G401.6 (cell line): ENCODE measurements at regions not wholly inside any gene's neighbourhood (a gene's known extent, or its start where the extent isn't known, plus 50 kb on each side); places are given as distances from the start of the nearest gene placed in this dataset.

ENCODE experiments used
- FAIRE-seq: peaks from 2 replicates; lab custom pipeline; 2012; peaks lifted over from hg19 to GRCh38; lab: Jason Lieb, UNC

DNA sequence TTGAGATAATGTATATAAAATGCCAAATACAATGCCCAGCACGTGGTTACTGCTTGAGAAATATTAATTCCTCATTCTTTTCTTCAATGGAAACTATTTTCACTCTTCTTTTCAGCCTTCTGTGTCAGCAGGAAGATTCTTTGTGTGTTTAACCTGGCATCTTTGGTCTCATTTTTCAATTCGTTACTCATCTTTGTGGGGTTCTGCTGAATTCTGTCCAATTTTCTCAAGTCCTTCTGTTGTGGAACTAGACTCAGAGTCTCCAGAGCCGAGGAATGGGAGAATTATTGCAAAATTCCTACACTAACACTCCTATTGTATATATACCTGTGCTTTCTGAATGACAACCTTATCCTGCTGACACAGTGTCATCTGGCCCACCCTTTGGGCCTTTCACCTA lies 96.8 kb upstream of the RGMA start:
- FAIRE-seq = no peak

DNA sequence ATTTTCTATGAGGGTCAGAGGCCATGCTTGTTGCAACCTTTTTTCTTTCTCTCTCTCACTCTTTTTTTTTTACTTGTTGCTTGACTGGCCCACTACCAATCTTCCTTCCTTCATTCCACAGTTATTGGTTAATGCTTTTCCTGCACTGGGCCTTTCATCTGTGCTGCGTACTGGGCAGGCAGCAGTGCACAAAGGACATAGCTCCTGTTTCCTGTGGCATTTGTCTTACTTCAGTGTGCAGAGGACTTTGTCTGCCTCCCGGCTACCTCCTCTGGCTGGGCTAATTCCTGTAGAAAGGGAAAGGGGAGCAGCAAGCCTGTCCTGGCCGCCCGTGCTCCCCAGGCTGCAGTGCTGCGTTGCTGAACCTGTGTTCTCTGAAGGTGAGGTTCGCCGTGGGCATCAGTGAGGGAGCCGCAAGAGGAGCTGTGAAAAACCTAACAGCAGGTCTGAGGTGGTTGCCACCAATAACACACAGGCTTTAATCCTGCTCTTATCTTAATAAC lies 93.7 kb upstream of the RGMA start:
- no peak for FAIRE-seq

DNA sequence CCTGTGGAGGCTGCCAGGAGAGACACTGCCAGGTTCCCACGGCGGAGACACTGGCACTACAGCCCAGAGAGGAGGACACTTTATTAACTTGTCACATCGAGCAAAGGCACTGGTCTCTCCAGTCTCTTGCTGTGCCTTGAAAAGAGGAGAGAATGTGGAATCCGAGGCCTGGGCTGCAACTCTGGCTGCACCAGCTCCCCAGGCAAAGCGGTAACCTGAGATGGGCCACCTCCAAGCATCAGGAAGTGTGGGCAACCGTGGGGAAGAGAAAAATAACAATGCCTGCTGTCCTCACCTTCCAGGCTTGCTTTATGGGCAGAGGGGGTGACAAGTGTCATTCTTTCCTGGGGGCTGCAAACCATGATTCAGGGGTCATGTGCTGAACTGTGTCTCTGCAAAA lies 91.6 kb upstream of the RGMA start:
- no peak for FAIRE-seq

- no peak for FAIRE-seq
Observed at GRCh38 chr15:93180128-93180527, 91.1 kb upstream of the RGMA start.

- FAIRE-seq = no peak
Observed at GRCh38 chr15:93179700-93180102, 90.7 kb upstream of the RGMA start.

DNA sequence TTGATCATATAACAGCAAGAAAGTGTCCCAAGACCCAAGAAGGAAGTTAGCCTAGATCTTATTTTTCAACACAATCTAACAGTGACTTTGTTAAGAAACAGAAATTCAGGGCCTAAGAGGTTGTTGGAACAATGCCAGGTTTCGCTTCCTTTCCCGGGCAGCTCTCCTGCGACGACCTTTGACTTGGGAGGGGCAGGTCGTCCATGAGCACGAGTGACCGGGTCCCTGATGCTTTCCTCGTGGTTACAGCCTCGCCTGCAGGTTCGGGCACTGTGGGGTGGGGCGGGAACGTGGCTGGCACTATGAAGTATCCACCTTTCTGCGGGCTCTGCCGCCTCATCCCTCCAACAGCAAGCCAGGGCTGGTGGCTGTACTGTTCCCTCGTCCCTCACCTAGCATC lies 90.1 kb upstream of the RGMA start:
- FAIRE-seq = no peak

DNA sequence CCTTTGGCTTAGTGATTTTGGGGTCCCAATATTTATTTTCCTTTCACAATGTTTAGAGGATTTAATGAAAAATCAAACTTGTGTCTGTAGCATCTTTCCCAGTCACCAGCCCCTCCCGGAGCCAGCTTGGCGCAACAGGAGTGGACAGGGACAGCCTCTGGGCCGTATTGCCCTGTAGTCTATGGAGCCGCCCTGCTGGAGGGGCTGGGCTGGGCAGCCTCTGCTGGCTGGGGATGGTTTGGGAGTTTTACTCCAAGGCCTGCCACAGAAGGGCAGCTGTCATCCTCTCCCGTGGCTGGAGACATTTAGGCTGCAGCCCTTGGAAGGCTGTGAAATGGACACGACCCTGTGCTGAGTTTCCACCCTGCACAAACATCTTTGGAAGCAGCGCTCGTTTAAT lies 89.4 kb upstream of the RGMA start:
- no peak for FAIRE-seq

GRCh38 chr15:93176065-93176464 lies 87.1 kb upstream of the RGMA start:
- FAIRE-seq = no peak

- no peak for FAIRE-seq
Observed at GRCh38 chr15:93174836-93175235, 85.8 kb upstream of the RGMA start.

DNA sequence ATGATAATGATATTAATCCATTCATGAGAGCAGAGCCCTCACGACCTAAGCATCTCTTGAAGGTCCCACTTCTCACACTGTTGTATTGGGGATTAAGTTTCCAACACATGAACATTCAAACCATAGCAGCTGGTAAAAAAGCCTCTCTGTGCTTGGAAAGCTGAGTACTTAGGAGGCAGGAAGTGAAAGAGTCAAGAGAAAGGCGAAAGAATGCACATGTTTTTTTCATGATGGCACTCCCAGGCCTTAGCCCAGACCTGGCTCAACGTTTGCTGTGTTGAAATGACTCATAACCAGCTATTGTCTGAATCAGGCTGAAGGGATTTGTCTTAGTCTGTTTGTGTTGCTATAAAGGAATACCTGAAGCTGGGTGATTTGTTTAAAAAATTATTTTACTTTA lies 84.4 kb upstream of the RGMA start:
- no peak for FAIRE-seq

DNA sequence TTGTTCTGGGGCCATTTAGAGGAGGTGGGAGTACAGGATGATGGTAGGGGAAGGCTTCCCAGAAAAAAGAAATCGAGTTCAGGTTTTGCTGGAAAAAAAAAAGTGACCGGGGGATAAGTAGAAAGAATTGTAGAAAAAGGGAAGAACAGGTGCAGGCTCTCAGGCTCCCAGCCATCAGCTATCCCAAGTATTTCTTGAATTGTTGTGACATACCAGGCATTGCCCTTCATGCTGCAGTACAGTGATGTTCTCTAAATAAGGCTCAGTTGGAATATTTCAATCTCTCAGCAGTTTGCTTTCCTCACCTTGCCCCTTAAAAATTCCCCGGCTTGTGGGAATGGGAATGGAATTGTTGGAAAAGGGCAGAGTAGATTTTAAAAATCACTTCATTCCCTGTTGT lies 82.5 kb upstream of the RGMA start:
- no peak for FAIRE-seq

DNA sequence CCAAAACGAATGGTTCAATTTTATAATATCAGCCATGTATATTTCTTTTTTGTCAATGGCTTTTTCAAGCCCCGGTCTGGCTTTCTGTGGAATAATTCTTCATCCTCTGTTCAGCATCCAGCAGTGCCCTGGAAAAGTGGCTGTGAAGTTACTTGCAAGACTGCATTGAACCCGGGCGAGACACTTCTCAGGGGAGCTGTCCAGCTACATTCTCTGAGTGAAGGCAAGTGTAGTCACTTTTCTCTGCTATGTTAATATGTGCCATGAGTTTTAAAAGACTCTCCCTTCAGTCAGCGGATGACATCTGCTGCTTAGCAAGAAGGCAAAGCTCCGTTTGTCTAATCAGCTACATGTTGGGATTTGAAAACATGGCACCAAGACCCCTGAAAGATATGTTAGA lies 81.3 kb upstream of the RGMA start:
- FAIRE-seq = no peak

GRCh38 chr15:93168910-93169309 lies 79.9 kb upstream of the RGMA start:
- FAIRE-seq = no peak

GRCh38 chr15:93167291-93167690 lies 78.3 kb upstream of the RGMA start:
- no peak for FAIRE-seq

DNA sequence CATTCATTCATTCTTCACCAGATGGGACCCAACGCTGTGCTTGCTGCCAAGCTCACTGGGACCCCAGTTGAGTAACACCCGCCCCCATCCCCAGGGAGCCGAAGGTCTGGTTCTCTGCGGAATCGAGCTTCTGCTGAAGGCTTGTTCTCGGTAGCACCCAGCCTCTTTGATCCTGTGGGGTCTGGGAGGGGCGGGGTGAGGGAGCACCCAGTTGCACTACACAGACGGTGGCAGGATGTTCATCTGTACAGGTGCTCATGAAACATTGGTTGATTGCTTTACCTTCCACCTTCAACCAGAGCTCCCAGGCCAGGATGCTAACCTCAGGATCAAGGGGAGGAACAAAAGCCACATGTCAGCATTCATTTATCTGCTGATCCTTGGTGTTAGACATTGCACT lies 77.7 kb upstream of the RGMA start:
- FAIRE-seq = no peak

GRCh38 chr15:93165734-93166470 lies 76.9 kb upstream of the RGMA start:
- no peak for FAIRE-seq

DNA sequence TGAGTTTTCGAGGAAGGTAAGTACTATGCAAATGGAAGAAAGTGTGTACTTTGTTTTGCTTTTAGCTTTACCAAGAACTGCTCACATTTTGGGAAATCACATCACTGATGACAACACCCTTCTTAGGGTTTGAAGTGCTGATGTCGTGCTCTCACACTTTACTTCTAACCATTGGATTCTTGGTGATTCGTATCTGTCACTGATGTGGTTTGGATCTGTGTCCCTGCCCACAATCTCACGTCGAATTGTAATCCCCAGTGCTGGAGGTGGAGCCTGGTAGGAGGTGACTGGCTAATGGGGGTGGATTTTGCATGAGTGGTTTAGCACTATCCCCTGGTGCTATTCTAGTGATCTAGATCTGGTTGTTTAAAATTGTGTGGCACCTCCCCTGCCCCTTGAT lies 75.4 kb upstream of the RGMA start:
- FAIRE-seq = no peak

DNA sequence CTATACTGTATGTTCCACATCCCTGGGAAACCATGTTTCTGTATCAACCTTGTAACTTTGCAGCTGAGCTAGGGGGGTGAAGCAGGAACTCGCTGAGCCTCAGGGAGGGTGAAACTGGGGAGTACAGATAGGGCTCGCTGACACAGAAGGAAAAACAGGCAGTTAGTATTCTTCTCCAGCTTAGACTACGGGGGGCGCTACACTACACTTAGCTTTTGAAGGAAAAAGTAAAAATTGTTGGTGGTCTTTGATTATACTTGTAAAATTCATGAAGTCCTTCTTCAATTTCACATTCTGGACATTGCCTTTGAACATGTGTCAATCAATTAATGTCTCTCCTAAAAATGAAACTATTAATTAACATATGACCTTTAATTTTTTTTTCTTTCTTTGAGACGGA lies 73.5 kb upstream of the RGMA start:
- no peak for FAIRE-seq

- FAIRE-seq = no peak
Observed at GRCh38 chr15:93159930-93160329, 70.9 kb upstream of the RGMA start.

- FAIRE-seq = no peak
Observed at GRCh38 chr15:93158097-93158900, 69.3 kb upstream of the RGMA start.

DNA sequence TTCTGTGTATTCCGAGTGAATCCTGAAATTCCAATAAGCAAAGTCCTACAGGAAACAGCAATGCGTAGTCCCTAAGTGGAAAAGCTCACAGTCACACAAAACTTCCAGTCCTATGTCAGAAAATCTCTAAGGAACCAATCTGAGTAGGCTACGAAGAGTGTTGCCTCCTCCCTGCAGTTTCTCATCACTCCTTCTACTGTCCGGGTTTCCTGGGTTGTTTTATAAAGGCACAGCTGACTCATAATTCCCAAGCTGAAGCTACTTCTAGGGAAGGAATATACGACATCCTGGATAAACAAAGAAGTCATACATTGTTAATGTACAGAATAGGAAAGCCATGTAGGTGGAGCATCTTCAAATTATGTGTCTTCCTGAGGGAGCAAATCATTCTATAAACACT lies 65.7 kb upstream of the RGMA start:
- no peak for FAIRE-seq

- no peak for FAIRE-seq
Observed at GRCh38 chr15:93152951-93153350, 63.9 kb upstream of the RGMA start.

GRCh38 chr15:93152360-93152759 lies 63.3 kb upstream of the RGMA start:
- FAIRE-seq = no peak
